Vagina (tissue), 2 donors: ENCODE measurements at regions not wholly inside any gene's neighbourhood (a gene's known extent, or its start where the extent isn't known, plus 50 kb on each side); places are given as distances from the start of the nearest gene placed in this dataset.
"Not testable (repeated sequence)": the region's sequence is repeated elsewhere in the genome, so short reads cannot be mapped to it uniquely, and the experiment has no call there.

Source experiments
- CTCF ChIP-seq, 3 experiments: fragments of 450-650 bp in 2 of 3; fragments of 200-600 bp in 1 of 3; sonication (generic) in 1 of 3; IDR thresholded peaks; one replicate each; pipeline ENCODE4 v1.5.1; 2017 to 2019; ENCODE audit warnings: antibody characterized with exemption in 3 of 3, mild to moderate bottlenecking in 2 of 3, moderate library complexity in 2 of 3
- POLR2A ChIP-seq, 2 donors: fragments of 450-650 bp; IDR thresholded peaks; one replicate each; pipeline ENCODE4 v1.6.1; 2017; ENCODE audit warnings: antibody characterized with exemption in 2 of 2, mild to moderate bottlenecking in 2 of 2, moderate library complexity in 2 of 2
- POLR2AphosphoS5 ChIP-seq, 2 donors: sonication (generic); formaldehyde crosslinking; IDR thresholded peaks; one replicate each; pipeline ENCODE4 v1.9.0; 2017; ENCODE audit warnings: antibody characterized with exemption in 2 of 2, mild to moderate bottlenecking in 2 of 2, low read depth in 1 of 2; ENCODE audit not compliant: insufficient read depth in 1 of 2

- not testable (repeated sequence) for TF ChIP-seq CTCF (IDR thresholded peaks at IDR 0.05); POLR2A (IDR thresholded peaks at IDR 0.05); POLR2AphosphoS5 (IDR thresholded peaks at IDR 0.05; ENCODE audit: insufficient read depth in 1 of 2, low read depth in 1 of 2)
These were observed 97.5 kb upstream of the TRIM2 start for GRCh38 chr4:153106736-153107135.
